GM19397 (cell line): ENCODE measurements at regions not wholly inside any gene's neighbourhood (a gene's known extent, or its start where the extent isn't known, plus 50 kb on each side); places are given as distances from the start of the nearest gene placed in this dataset.

Experiments used
- ATAC-seq: cut with Tn5 transposase; IDR thresholded peaks from one replicate; pipeline ENCODE4 v1.9.1; 2021; ENCODE audit warnings: mild to moderate bottlenecking, moderate library complexity; ENCODE audit not compliant: unreplicated experiment

- no peak for ATAC-seq
Observed at GRCh38 chr21:16568661-16569060, 838.9 kb downstream of the USP25 start.

DNA sequence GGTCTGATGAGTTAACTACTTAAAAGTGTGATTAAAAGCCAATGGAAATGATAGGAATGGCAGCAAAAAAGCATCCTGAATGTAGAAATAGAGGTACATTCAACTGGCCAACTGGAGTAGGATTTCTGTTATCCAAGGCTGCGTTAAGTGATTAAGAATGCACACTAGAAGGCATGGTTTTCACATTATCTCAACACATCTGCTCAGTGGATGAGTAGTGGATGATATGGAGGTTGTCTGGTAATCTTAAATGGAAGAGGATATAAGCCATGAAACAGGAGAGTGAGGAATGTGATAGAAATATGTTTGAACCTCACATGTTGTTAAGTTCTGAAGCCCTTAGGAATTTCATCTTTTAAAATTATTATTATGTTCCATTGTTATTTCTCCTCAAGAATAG, 839.9 kb downstream of the USP25 start:
- ATAC-seq, result no peak

DNA sequence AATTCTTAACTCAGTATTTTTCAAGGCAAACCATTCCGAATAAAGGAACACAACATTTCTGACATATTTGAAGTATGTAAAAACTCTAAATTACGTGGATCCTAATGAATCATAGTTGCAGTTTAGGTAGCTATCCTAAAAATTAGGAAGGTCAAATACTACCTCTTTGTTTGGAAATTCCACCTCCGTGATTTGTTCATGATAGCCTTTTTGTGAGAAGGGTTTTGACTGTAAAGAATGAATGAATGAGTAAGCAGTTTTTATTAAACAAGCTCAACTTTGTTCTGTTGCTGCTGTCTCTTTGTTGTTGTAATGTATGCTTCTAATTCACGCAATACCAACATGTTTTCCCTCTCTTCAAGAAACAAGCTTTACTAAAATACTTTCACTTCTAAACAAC, 840.4 kb downstream of the USP25 start:
- ATAC-seq, result no peak

DNA sequence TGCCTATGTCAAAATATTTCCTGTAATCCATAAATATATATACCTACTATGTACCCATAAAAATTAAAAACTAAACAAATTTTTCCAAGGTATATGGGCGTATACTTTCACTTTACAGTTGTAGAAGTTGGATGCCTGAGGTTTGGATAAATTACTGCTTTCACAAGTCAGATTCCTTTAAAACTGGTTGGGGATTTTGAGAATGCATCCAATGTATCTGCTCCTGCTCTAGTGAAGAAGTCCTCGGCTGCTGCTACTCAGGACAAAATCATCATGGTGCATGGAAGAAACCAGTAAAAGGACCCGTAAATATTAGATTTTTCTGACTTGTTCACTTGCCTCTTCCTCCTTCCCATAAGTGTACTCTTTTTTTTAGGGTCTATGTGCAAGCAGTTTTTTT, 841.1 kb downstream of the USP25 start:
- ATAC-seq, result no peak

DNA sequence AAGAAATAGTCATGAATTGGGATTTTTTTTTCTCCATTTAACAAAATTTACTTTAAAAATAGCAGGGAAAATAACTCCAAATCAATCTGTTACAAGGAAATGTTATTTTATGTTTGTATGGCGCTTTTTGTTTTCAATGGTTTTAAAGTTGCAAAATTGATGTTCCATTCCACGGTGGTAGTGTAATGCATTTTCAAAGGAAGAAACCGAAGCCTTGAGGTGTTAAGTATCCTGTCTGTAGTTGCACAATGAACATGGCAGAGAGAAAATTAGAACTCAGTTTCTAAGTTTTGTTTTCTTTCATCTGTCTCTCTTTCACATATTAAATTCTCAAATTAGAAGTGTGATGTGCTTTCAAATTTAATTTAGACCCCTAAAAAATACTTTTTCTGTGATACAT, 841.8 kb downstream of the USP25 start:
- no peak for ATAC-seq

- no peak for ATAC-seq
Observed at GRCh38 chr21:16572032-16572431, 842.2 kb downstream of the USP25 start.

DNA sequence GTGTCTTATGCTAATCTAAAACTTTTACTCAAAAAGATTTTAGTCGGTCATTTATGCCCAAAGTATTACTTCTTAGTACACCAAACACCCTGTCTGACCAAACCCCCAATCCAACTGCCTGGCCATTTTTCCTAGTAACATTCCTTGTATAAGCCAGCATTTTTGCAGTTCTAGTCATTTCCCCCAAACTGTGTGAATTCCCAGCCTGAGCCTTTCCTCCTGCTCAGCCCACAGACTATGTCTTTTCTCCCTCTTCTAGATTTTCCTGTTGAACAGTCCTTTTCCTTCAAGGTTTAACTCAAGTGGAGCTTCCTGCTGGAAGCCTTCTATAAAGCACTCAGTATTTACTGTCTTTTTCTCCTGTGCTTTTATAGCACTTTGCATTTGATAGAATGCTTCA, 843.8 kb downstream of the USP25 start:
- no peak for ATAC-seq

GRCh38 chr21:16577975-16578374, 848.2 kb downstream of the USP25 start:
- no peak for ATAC-seq

GRCh38 chr21:16578912-16579311, 849.1 kb downstream of the USP25 start:
- no peak for ATAC-seq

GRCh38 chr21:16579538-16579937, 849.8 kb downstream of the USP25 start:
- no peak for ATAC-seq

- ATAC-seq, result no peak
Observed at GRCh38 chr21:16580661-16581060, 850.9 kb downstream of the USP25 start.

DNA sequence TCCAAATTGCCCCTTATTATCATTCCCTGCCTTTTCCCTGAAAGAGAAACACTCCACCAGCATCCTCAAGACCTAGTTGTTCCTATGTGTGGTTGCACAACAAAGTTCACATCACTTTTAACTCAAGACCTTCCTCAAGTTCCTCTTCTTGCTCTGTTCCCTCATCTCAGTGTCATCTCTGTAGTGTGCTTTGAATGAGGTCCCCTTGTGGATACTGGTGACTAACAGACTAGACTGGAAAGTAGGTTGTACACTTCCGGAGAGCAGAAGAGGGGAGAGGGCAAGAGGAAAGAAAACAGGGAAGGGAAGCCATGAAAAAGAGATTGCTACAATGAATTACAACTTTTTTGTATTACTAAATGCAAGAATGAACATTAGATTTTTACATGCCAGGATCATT, 853.8 kb downstream of the USP25 start:
- no peak for ATAC-seq

DNA sequence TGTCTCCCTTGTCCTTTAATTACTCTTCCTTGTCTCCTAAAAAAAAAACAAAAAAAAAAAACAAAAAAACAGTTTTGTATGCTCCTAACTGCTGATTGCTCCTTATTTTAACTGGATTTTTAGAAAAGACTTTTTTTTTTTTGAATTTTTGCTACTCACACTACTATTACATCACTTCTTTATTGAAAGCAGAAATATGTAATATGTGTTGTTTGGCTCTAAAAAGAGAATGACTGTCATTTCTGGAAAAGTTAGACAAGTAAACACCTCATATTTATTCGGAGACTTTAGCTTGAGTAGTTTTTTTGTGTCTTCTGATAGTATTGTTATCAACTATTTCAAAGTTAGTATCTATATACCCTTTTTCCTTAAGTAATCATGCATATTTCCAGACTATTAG, 855.0 kb downstream of the USP25 start:
- ATAC-seq, result no peak

DNA sequence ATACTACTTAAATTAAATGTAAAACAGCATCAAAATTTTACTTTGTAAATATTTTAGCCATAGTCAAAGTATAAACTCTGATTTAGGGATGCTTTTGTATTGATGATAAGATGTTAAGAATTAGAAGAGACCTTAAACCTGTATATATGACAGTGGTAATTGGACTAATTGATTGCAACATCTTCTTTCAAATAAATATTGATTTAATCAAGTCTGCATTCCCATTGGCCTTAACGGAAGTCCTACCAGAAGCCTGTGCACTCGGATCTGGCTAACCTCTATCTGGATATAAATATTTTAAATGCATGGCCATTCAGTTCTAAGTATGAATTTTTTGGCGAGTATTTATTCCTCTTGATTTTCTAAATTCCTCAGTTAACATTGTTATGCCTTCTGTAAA, 856.1 kb downstream of the USP25 start:
- no peak for ATAC-seq

- ATAC-seq, result no peak
Observed at GRCh38 chr21:16587141-16587581, 857.4 kb downstream of the USP25 start.

DNA sequence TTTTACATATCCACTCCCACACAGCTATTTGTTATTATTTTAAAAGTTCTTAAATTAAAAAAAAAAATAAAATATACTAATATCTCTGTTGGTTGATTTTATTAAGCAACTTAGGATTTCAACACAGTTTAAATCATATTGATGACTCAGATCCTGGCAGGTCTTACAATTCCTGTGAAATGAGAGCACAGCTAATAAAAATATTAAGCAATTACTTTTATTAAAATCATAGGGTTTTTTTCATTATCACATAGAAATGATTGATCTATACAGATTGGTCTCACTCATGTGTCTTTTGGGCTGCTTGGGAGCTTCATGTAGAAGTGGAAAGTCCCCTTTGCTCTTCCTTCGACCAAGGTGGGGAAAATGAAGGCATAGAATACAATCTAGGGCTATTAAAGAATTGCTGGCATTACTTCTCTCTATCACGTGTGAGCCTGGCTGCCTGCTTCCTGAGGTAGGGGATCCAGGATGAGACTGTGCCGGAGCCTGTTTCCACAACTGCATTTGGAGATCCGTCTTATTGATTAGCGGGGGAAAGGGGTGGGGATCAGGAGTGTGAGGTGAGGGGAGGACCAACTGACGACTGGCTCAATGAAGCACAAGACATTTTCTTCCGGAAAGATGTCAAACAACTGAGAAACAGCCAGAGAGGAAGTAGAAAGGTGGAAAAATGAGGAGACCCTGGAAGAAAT, 858.0 kb downstream of the USP25 start:
- ATAC-seq, result no peak

DNA sequence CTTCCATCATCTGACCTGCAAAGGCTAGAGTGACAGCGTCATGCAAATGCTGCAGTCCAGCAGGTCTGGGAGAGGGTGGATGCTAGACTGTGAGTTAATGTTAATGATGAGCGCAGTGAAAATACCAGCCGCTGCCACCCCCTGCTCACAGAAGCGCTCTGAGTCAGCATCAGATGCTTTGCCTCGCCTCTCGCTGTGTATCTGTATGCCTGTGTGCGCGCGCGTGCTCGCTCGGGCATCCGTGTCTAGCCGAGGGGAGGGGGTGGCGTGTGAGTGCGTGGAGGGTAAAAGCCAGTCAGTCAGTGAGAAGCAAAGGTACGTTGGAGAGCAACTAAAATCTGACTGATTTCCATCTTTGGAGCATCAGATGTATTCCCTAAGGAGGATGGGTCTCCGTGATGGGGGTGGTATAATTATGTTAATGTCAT, 858.7 kb downstream of the USP25 start:
- no peak for ATAC-seq

DNA sequence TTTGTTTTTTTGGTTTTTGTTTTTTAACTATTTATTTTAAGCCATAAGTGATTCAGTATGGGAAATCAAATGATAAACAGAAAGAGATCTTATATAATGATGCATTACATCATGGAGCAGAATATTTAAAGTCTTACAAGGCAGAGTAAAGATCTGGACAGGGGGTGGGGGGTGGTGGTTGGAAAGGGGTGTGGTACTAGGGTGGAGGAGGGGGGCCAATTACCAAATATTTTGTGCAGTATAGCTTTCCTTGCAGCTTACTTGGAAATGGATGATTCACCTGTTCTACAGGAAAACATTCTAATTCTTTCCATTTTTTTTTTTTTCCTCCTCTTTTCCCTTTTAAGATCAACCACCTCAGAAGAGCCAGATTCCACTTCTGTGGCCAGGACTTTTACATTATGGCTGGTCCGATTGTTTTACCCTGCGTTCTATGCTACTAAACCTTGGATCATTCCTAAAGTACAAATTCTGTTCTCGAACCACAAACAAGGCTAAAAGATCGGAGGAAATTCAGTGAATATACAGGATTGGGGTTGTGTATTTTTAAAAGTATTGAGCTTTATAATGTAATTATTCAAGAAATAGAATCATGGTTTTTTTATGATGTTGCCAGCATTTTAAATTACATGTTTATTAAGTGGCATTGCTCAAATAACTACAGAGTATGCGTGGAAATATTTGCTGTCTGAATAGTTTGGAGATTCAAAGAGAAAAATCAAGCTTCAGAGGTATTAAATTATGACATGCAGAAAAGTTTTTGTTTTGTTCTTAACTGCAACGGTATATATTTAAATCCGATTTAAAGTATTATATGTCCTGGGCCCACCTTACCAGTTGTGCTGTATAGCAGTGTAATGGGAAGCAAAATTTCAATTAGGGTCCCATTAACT, 859.5 kb downstream of the USP25 start:
- ATAC-seq, result no peak

DNA sequence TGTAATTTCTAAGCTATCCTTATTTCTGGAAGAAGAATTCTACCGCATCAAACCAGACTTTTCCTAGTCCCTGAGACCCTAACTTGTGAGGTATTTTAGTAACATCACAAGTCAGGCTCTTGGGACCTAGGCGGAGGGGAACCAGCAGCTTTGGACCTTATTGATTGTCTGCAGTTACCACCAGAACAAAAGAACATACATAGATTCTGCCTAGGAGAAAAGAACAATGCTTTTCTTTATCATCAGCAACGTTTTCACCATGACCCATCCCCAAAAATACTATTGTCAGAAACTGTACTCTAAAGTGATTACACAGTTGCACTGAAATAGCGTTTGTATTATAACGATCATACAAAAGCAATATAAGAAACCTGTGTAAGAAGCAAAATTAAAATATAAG, 860.4 kb downstream of the USP25 start:
- no peak for ATAC-seq

DNA sequence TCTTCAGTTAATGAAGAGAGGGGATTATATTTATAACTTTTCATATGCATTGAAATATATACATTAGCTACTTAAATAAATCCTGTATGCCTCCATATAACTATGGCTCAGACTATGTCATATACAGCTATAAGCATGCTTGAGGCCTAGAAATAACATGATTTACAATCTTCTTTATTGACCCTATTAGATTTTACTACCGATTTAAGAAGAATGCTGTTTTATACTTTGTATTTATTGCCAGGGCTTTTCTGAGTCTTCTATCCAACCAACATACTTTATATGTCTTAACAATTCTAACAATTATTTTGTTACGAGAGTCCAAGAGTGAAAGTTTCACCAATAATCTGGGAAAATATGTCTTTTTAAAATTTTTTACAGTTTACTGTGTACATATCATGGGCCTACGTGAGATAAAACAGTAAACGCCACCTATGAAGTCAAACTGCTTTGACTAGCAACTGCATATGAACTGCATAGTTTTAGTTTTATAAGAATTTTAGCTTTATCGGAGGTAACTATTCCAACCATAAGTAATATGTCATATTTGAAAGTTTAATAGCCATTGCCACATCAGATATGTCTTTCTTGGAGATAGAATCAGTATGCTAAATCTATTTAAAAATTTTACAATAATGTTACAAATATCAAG, 861.0 kb downstream of the USP25 start:
- ATAC-seq, result no peak

- no peak for ATAC-seq
Observed at GRCh38 chr21:16592381-16592780, 862.6 kb downstream of the USP25 start.

GRCh38 chr21:16594191-16594590, 864.4 kb downstream of the USP25 start:
- no peak for ATAC-seq
